GM19452 (cell line): ENCODE measurements at regions not wholly inside any gene's neighbourhood (a gene's known extent, or its start where the extent isn't known, plus 50 kb on each side); places are given as distances from the start of the nearest gene placed in this dataset.
A peak's percentile ranks its signal among the peaks of the same experiment; 100 is the strongest.

Experiments used
- ATAC-seq: cut with Tn5 transposase; IDR thresholded peaks from one replicate; pipeline ENCODE4 v1.9.1; 2021; ENCODE audit not compliant: unreplicated experiment

GRCh38 chr3:106168962-106169750 is 300.3 kb upstream of the CBLB start:
- ATAC-seq, result no peak

- ATAC-seq, result no peak
Measured at GRCh38 chr3:106170636-106171035, 301.8 kb upstream of the CBLB start.

- no peak for ATAC-seq
Measured at GRCh38 chr3:106172101-106172500, 303.3 kb upstream of the CBLB start.

GRCh38 chr3:106172780-106173179 is 304.0 kb upstream of the CBLB start:
- ATAC-seq, result no peak

GRCh38 chr3:106175276-106175675 is 306.5 kb upstream of the CBLB start:
- ATAC-seq, result no peak

GRCh38 chr3:106176734-106177133 is 307.9 kb upstream of the CBLB start:
- ATAC-seq, result peak; percentile 88

GRCh38 chr3:106182950-106183511 is 314.2 kb upstream of the CBLB start:
- ATAC-seq, result no peak

- peak; percentile 30 for ATAC-seq
Measured at GRCh38 chr3:106183762-106184391, 315.1 kb upstream of the CBLB start.

GRCh38 chr3:106184540-106185457 is 316.0 kb upstream of the CBLB start:
- ATAC-seq, result peak; percentile 95

GRCh38 chr3:106185949-106186348 is 317.1 kb upstream of the CBLB start:
- no peak for ATAC-seq

- no peak for ATAC-seq
Measured at GRCh38 chr3:106190296-106190695, 321.5 kb upstream of the CBLB start.

GRCh38 chr3:106191211-106191610 is 322.4 kb upstream of the CBLB start:
- no peak for ATAC-seq

GRCh38 chr3:106191913-106192312 is 323.1 kb upstream of the CBLB start:
- ATAC-seq, result no peak

GRCh38 chr3:106193876-106194275 is 325.1 kb upstream of the CBLB start:
- no peak for ATAC-seq

- ATAC-seq, result no peak
Measured at GRCh38 chr3:106194726-106195125, 325.9 kb upstream of the CBLB start.

GRCh38 chr3:106197532-106198194 is 328.9 kb upstream of the CBLB start:
- ATAC-seq, result no peak

- no peak for ATAC-seq
Measured at GRCh38 chr3:106204160-106204868, 335.5 kb upstream of the CBLB start.

GRCh38 chr3:106206146-106206545 is 337.3 kb upstream of the CBLB start:
- peak; percentile 85 for ATAC-seq

GRCh38 chr3:106206613-106207012 is 337.8 kb upstream of the CBLB start:
- ATAC-seq, result no peak

- no peak for ATAC-seq
Measured at GRCh38 chr3:106208251-106208650, 339.4 kb upstream of the CBLB start.
